Iris pigment epithelial cell (primary cell): ENCODE measurements at regions not wholly inside any gene's neighbourhood (a gene's known extent, or its start where the extent isn't known, plus 50 kb on each side); places are given as distances from the start of the nearest gene placed in this dataset.
A peak's percentile ranks its signal among the peaks of the same experiment; 100 is the strongest.

ENCODE experiments used
- DNase-seq: peaks from one replicate; pipeline ENCODE4 v3.0.0-alpha.2; 2011; ENCODE audit warnings: low read depth

- no peak for DNase-seq
Measured at GRCh38 chr3:187618722-187619121, 51.5 kb downstream of the SST start.

- no peak for DNase-seq
Measured at GRCh38 chr3:187617213-187617612, 53.0 kb downstream of the SST start.

GRCh38 chr3:187616307-187616972 lies 53.8 kb downstream of the SST start:
- DNase-seq, result peak; percentile 62

GRCh38 chr3:187615630-187616029 lies 54.6 kb downstream of the SST start:
- no peak for DNase-seq

GRCh38 chr3:187612656-187613055 lies 57.5 kb downstream of the SST start:
- DNase-seq, result no peak

GRCh38 chr3:187610981-187611511 lies 59.1 kb downstream of the SST start:
- DNase-seq, result peak; percentile 9

GRCh38 chr3:187594272-187594671 lies 75.9 kb downstream of the SST start:
- DNase-seq, result no peak

- no peak for DNase-seq
Measured at GRCh38 chr3:187593451-187593850, 76.7 kb downstream of the SST start.

GRCh38 chr3:187590861-187591576 lies 79.2 kb downstream of the SST start:
- no peak for DNase-seq

- no peak for DNase-seq
Measured at GRCh38 chr3:187587076-187587475, 83.1 kb downstream of the SST start.

- DNase-seq, result no peak
Measured at GRCh38 chr3:187586226-187586625, 84.0 kb downstream of the SST start.

- DNase-seq, result peak; percentile 47
Measured at GRCh38 chr3:187572441-187572840, 97.8 kb downstream of the SST start.

GRCh38 chr3:187571701-187572100 lies 98.5 kb downstream of the SST start:
- DNase-seq, result no peak

- DNase-seq, result no peak
Measured at GRCh38 chr3:187570776-187571175, 99.4 kb downstream of the SST start.

- DNase-seq, result no peak
Measured at GRCh38 chr3:187568171-187568570, 102.0 kb downstream of the SST start.

- peak; percentile 86 for DNase-seq
Measured at GRCh38 chr3:187567661-187568121, 102.5 kb downstream of the SST start.

GRCh38 chr3:187567021-187567420 lies 103.2 kb downstream of the SST start:
- DNase-seq, result peak; percentile 63

- DNase-seq, result no peak
Measured at GRCh38 chr3:187565701-187566100, 104.5 kb downstream of the SST start.

GRCh38 chr3:187558990-187559389 lies 111.2 kb downstream of the SST start:
- DNase-seq, result no peak

- DNase-seq, result peak; percentile 42
Measured at GRCh38 chr3:187551416-187551815, 118.8 kb downstream of the SST start.

- DNase-seq, result no peak
Measured at GRCh38 chr3:187550446-187550845, 119.7 kb downstream of the SST start.

- no peak for DNase-seq
Measured at GRCh38 chr3:187545366-187545765, 124.8 kb downstream of the SST start.

GRCh38 chr3:187544326-187544725 lies 125.9 kb downstream of the SST start:
- DNase-seq, result no peak
